Transverse colon (tissue), 4 donors: ENCODE measurements at regions not wholly inside any gene's neighbourhood (a gene's known extent, or its start where the extent isn't known, plus 50 kb on each side); places are given as distances from the start of the nearest gene placed in this dataset.
A peak's percentile ranks its signal among the peaks of the same experiment; 100 is the strongest.

Experiments used
- DNase-seq: peaks from one replicate; pipeline ENCODE4 v3.0.0-alpha.2; 2019
- H3K27ac ChIP-seq, 4 donors: fragments of 200-600 bp; sonication (generic); 2 replicates each; pipeline ENCODE4 v1.5.1; 2016 to 2018; ENCODE audit warnings: inconsistent platforms in 4 of 4
- H3K27me3 ChIP-seq: fragments of 200-600 bp; sonication (generic); 2 replicates; pipeline ENCODE4 v1.5.1; 2017; ENCODE audit warnings: inconsistent platforms
- H3K36me3 ChIP-seq, 4 donors: fragments of 200-600 bp; sonication (generic); 2 replicates each; pipeline ENCODE4 v1.5.1; 2017 to 2019; ENCODE audit warnings: inconsistent platforms in 4 of 4
- H3K4me1 ChIP-seq, 4 donors: fragments of 200-600 bp; sonication (generic); 2 replicates each; pipeline ENCODE4 v1.5.1; 2017 to 2020; ENCODE audit warnings: inconsistent platforms in 4 of 4
- H3K4me3 ChIP-seq, 4 donors: fragments of 200-600 bp; sonication (generic); 1 replicate in 1 of 4; 2 replicates in 3 of 4; pipeline versions ENCODE4 v1.5.1 to v1.6.1; 2017 to 2019; ENCODE audit warnings: inconsistent platforms in 4 of 4
- H3K9me3 ChIP-seq, 2 donors: fragments of 200-600 bp; sonication (generic); 2 replicates each; pipeline ENCODE4 v1.5.1; 2017 to 2019; ENCODE audit warnings: inconsistent platforms in 2 of 2
- CTCF ChIP-seq, 5 experiments: fragments of 200-600 bp in 3 of 5; fragments of 450-650 bp in 2 of 5; sonication (generic) in 3 of 5; IDR thresholded peaks; 1 replicate in 2 of 5; 2 replicates in 3 of 5; pipeline ENCODE4 v1.5.1; 2016 to 2017; ENCODE audit warnings: antibody characterized with exemption in 5 of 5, inconsistent platforms in 3 of 5, mild to moderate bottlenecking in 2 of 5, moderate library complexity in 1 of 5
- EP300 ChIP-seq: sonication (generic); formaldehyde crosslinking; IDR thresholded peaks from one replicate; pipeline ENCODE4 v1.6.1; 2017; ENCODE audit warnings: antibody characterized with exemption, low read depth
- POLR2A ChIP-seq: fragments of 450-650 bp; IDR thresholded peaks from one replicate; pipeline ENCODE4 v1.6.1; 2016; ENCODE audit warnings: antibody characterized with exemption, mild to moderate bottlenecking, moderate library complexity
- POLR2AphosphoS5 ChIP-seq, 3 donors: sonication (generic); formaldehyde crosslinking; IDR thresholded peaks; one replicate each; pipeline ENCODE4 v1.6.1; 2016; ENCODE audit warnings: antibody characterized with exemption in 3 of 3
- WGBS, 2 donors: methylation state at CpG; one replicate each; pipeline ENCODE4 v1.1.5; 2018; ENCODE audit warnings: low coverage in 1 of 2; 5-methylcytosine and 5-hydroxymethylcytosine counted together
- in situ Hi-C, 4 donors: fragments of 200-750 bp; cut with MboI; loops; one replicate each; pipeline versions ENCODE4 v1.15.0 to v1.15.1; 2017; ENCODE audit warnings: low sequenced_read_pairs in 3 of 4, low pct_ligation_motif_present in 1 of 4, low pct_unique_long_range_greater_than_20kb in 1 of 4
- intact Hi-C: fragments of 100-400 bp; cut with DNase I; formaldehyde crosslinking; loops from one replicate; pipeline ENCODE4 v1.15.1; 2023; ENCODE audit warnings: low total_unique reads

- H3K27ac ChIP-seq, result peak overlapping the region; percentile 84 to 87 (median 86)
- no peaks in the 10 kb centered on the region for H3K27me3 ChIP-seq
- 73 to 81% methylated on average over 4 of the region's 4 CpGs for WGBS, 2 donors
- peaks cover 24 to 60% (median 38%) of the 10 kb centered on the region in 4 donors for H3K4me1 ChIP-seq
- intact Hi-C loops, result no loop called here
- in situ Hi-C loops, result loop anchor here in 1 of 4 donors (10.0 kb wide), 1 partner anchor 158 kb away; the partner anchor contains the start of gene CITED2
- TF ChIP-seq POLR2AphosphoS5 (IDR thresholded peaks at IDR 0.05) (no peak), CTCF (IDR thresholded peaks at IDR 0.05) (no peak)
- no peaks in the 10 kb centered on the region for H3K9me3 ChIP-seq
- no peak overlapping the region for H3K4me3 ChIP-seq
- DNase-seq, result no peak
- no peaks in the 10 kb centered on the region for H3K36me3 ChIP-seq
Observed at GRCh38 chr6:139533171-139533570, 158.7 kb upstream of the CITED2 start.

DNA sequence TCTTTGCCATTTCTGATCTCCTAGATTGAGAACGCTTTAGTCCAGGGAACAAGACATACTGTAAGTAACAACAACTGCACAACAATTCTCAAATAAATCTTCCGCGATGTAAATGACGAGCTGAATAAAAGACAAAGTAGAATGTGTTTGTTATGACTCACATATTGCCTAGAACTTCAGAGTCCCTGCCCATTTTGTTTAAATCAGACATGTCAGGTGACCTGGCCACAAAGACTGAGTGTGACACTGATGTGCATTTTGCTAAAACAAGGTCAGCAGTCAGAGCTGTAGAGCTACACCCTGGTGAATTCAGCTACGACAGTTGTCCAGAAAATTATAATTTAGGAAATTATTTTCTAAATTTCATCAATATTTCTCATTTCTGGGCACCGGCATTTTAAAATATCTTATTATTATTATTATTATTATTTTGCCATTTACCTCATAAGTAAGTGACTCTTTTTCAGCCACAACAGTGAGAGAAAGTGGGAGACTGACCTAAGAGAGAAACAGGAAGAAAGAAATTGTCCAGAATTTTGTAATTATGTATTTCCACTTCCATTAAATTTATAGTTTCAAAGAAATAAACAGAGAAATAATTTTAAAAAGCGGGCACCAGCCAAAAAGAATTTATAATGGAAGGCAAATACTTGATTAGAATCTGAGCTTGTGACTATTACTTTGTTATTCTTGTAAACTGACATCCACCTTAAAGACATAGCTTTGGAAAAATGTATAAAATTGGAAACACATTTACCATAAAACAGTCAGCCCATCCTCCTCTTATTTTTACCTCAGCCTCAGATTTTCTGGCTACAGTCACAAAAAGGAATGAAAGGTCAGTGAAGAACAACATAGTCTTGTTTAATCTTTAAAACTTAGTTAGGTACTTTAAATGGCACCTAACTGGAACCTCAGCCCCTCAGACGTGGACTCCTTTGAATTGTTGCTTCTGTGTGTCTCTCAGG, 157.0 kb upstream of the CITED2 start:
- WGBS, 2 donors, result 67 to 71% methylated on average over 8 of the region's 8 CpGs
- H3K4me1 ChIP-seq, result peaks cover 18 to 42% (median 28%) of the 10 kb centered on the region in 4 donors
- in situ Hi-C loops (loop anchor here in 1 of 4 donors (10.0 kb wide), 1 partner anchor 157 kb away; the partner anchor contains the start of gene CITED2), intact Hi-C loops (no loop called here)
- peak overlapping the region; percentile 0 to 26 (median 10) for H3K27ac ChIP-seq
- no peak for TF ChIP-seq EP300
- TF ChIP-seq POLR2AphosphoS5 (IDR thresholded peaks at IDR 0.05), result no peak
- TF ChIP-seq POLR2A, result no peak
- no peak for TF ChIP-seq CTCF (IDR thresholded peaks at IDR 0.05)
- DNase-seq, result peak; percentile 14
- H3K36me3 ChIP-seq, result no peaks in the 10 kb centered on the region
- no peaks in the 10 kb centered on the region for H3K9me3 ChIP-seq
- H3K4me3 ChIP-seq, result no peak overlapping the region
- no peaks in the 10 kb centered on the region for H3K27me3 ChIP-seq

GRCh38 chr6:139530561-139530960, 156.1 kb upstream of the CITED2 start:
- H3K9me3 ChIP-seq, result no peaks in the 10 kb centered on the region
- DNase-seq, result no peak
- peaks cover 14 to 33% (median 21%) of the 10 kb centered on the region in 4 donors for H3K4me1 ChIP-seq
- intact Hi-C loops (no loop called here), in situ Hi-C loops (loop anchor here in 1 of 4 donors (10.0 kb wide), 1 partner anchor 156 kb away; the partner anchor contains the start of gene CITED2)
- H3K36me3 ChIP-seq, result no peaks in the 10 kb centered on the region
- TF ChIP-seq POLR2A, result no peak
- no peak for TF ChIP-seq CTCF (IDR thresholded peaks at IDR 0.05)
- TF ChIP-seq EP300, result no peak
- TF ChIP-seq POLR2AphosphoS5 (IDR thresholded peaks at IDR 0.05), result no peak
- no peaks in the 10 kb centered on the region for H3K27me3 ChIP-seq
- WGBS, 2 donors, result 61 to 85% methylated on average over 7 of the region's 7 CpGs
- no peak overlapping the region for H3K4me3 ChIP-seq
- H3K27ac ChIP-seq, result peak overlapping the region in 2 of 4 donors; percentile 0 to 12

DNA sequence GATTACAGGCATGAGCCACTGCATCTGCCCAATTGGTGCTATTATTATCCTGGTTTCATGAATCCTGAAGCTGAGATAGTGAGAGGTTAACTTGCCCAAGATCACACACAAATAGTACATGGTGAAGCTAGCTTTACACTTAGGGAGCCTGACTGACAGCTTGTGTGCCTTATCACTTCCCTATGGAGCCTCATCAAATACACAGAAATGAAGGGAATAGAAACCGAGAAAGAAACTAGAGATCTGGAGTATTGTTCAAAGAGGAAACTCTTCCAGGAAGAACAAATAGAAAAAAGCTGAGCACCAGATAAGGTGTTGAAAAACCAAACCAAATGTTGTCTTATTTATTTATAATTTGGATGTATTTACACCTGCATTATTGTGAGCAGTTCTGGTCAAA, 155.0 kb upstream of the CITED2 start:
- no peaks in the 10 kb centered on the region for H3K27me3 ChIP-seq
- intact Hi-C loops (no loop called here), in situ Hi-C loops (no loop called here)
- no peak for DNase-seq
- TF ChIP-seq POLR2AphosphoS5 (IDR thresholded peaks at IDR 0.05) (no peak), POLR2A (no peak), CTCF (IDR thresholded peaks at IDR 0.05) (no peak), EP300 (no peak)
- no peaks in the 10 kb centered on the region for H3K9me3 ChIP-seq
- 77 to 80% methylated on average over 1 of the region's 1 CpG for WGBS, 2 donors
- H3K27ac ChIP-seq, result no peak overlapping the region
- H3K36me3 ChIP-seq, result no peaks in the 10 kb centered on the region
- peaks cover 12 to 22% (median 15%) of the 10 kb centered on the region in 4 donors for H3K4me1 ChIP-seq
- no peak overlapping the region for H3K4me3 ChIP-seq
